ENCODE measurements at regions not wholly inside any gene's neighbourhood (a gene's known extent, or its start where the extent isn't known, plus 50 kb on each side); places are given as distances from the start of the nearest gene placed in this dataset.

GRCh38 chr3:31361371-31362273 is 171.1 kb upstream of the STT3B start:
- H3K27ac ChIP-seq = no peak overlapping the region
- H3K79me2 ChIP-seq (ENCODE audit: low read depth) = no peaks in the 10 kb centered on the region
- no peak overlapping the region for H3K9ac ChIP-seq
- no peaks in the 10 kb centered on the region for H4K20me1 ChIP-seq (ENCODE audit: low read depth)
- Mint-ChIP-seq H3K4me3 (no peak overlapping the region), H3K4me1 (peaks cover 27% of the 10 kb centered on the region), H3K27ac (no peak overlapping the region), H3K36me3 (no peaks in the 10 kb centered on the region), H3K9me3 (peaks cover 4% of the 10 kb centered on the region), H3K27me3 (ENCODE audit: insufficient read depth, low read depth) (no peaks in the 10 kb centered on the region)
- H3K4me2 ChIP-seq = peak overlapping the region; percentile 38
- H2AFZ ChIP-seq (replicated peaks) = no peak overlapping the region
- H3K4me1 ChIP-seq = peaks cover 10% of the 10 kb centered on the region
- H3K4me3 ChIP-seq = no peak overlapping the region
- H3K27me3 ChIP-seq = no peaks in the 10 kb centered on the region
- no peaks in the 10 kb centered on the region for H3F3A ChIP-seq (ENCODE audit: low read depth)
- H3K9me3 ChIP-seq (ENCODE audit: low read depth) = no peaks in the 10 kb centered on the region
- H3K36me3 ChIP-seq = no peaks in the 10 kb centered on the region
- peak; percentile 52 for DNase-seq (ENCODE audit: low spot score)
- no peak for TF ChIP-seq CTCF (IDR thresholded peaks at IDR 0.05)
- no peak for TF ChIP-seq EZH2phosphoT487 (IDR thresholded peaks at IDR 0.05)
- no peak for TF ChIP-seq EZH2 (IDR thresholded peaks at IDR 0.05)

- no peaks in the 10 kb centered on the region for H3K27me3 ChIP-seq
- H3K36me3 ChIP-seq = no peaks in the 10 kb centered on the region
- H4K20me1 ChIP-seq (ENCODE audit: low read depth) = no peaks in the 10 kb centered on the region
- Mint-ChIP-seq H3K27me3 (ENCODE audit: insufficient read depth, low read depth) (no peaks in the 10 kb centered on the region), H3K4me3 (no peak overlapping the region), H3K36me3 (no peaks in the 10 kb centered on the region), H3K9me3 (peaks cover 6% of the 10 kb centered on the region), H3K4me1 (peaks cover 27% of the 10 kb centered on the region), H3K27ac (no peak overlapping the region)
- no peaks in the 10 kb centered on the region for H3F3A ChIP-seq (ENCODE audit: low read depth)
- no peaks in the 10 kb centered on the region for H3K79me2 ChIP-seq (ENCODE audit: low read depth)
- no peak overlapping the region for H3K9ac ChIP-seq
- H3K4me1 ChIP-seq = peaks cover 10% of the 10 kb centered on the region
- H3K4me2 ChIP-seq = no peak overlapping the region
- H3K9me3 ChIP-seq (ENCODE audit: low read depth) = no peaks in the 10 kb centered on the region
- H3K4me3 ChIP-seq = no peak overlapping the region
- no peak for DNase-seq (ENCODE audit: low spot score)
- TF ChIP-seq EZH2 (IDR thresholded peaks at IDR 0.05) = no peak
- TF ChIP-seq EZH2phosphoT487 (IDR thresholded peaks at IDR 0.05) = no peak
- no peak for TF ChIP-seq CTCF (IDR thresholded peaks at IDR 0.05)
- no peak overlapping the region for H2AFZ ChIP-seq (replicated peaks)
- H3K27ac ChIP-seq = no peak overlapping the region
Observed at GRCh38 chr3:31364188-31364587, 168.5 kb upstream of the STT3B start.

- no peak overlapping the region for H2AFZ ChIP-seq (replicated peaks)
- Mint-ChIP-seq H3K9me3 (peaks cover 6% of the 10 kb centered on the region), H3K4me3 (no peak overlapping the region), H3K27me3 (ENCODE audit: insufficient read depth, low read depth) (no peaks in the 10 kb centered on the region), H3K4me1 (peaks cover 27% of the 10 kb centered on the region), H3K36me3 (no peaks in the 10 kb centered on the region), H3K27ac (no peak overlapping the region)
- TF ChIP-seq CTCF (IDR thresholded peaks at IDR 0.05) (no peak), EZH2phosphoT487 (IDR thresholded peaks at IDR 0.05) (no peak), EZH2 (IDR thresholded peaks at IDR 0.05) (no peak)
- H3K9me3 ChIP-seq (ENCODE audit: low read depth) = no peaks in the 10 kb centered on the region
- H3K4me1 ChIP-seq = peaks cover 10% of the 10 kb centered on the region
- no peak for DNase-seq (ENCODE audit: low spot score)
- no peaks in the 10 kb centered on the region for H3F3A ChIP-seq (ENCODE audit: low read depth)
- H3K9ac ChIP-seq = no peak overlapping the region
- H3K4me2 ChIP-seq = no peak overlapping the region
- no peaks in the 10 kb centered on the region for H3K36me3 ChIP-seq
- H3K27me3 ChIP-seq = no peaks in the 10 kb centered on the region
- no peak overlapping the region for H3K4me3 ChIP-seq
- no peaks in the 10 kb centered on the region for H3K79me2 ChIP-seq (ENCODE audit: low read depth)
- no peaks in the 10 kb centered on the region for H4K20me1 ChIP-seq (ENCODE audit: low read depth)
- no peak overlapping the region for H3K27ac ChIP-seq
Observed at GRCh38 chr3:31364711-31365110, 168.0 kb upstream of the STT3B start.

All from neural progenitor cell (in vitro differentiated cells).